A673 (cell line): ENCODE measurements at regions not wholly inside any gene's neighbourhood (a gene's known extent, or its start where the extent isn't known, plus 50 kb on each side); places are given as distances from the start of the nearest gene placed in this dataset.

Source experiments
- CTCF ChIP-seq: fragments of 300-800, 200-600 bp; sonication (generic); conservative IDR thresholded peaks from 2 replicates; pipeline ENCODE4 v1.5.1; 2017; ENCODE audit warnings: low read depth, mild to moderate bottlenecking, antibody characterized with exemption, low read length, moderate library complexity, mixed read lengths
- EZH2 ChIP-seq: fragments of 200-600 bp; sonication (generic); IDR thresholded peaks from 2 replicates; pipeline ENCODE4 v1.6.1; 2017; ENCODE audit warnings: borderline replicate concordance, low read depth, mild to moderate bottlenecking, mixed read lengths, antibody characterized with exemption, low read length; ENCODE audit not compliant: poor library complexity, severe bottlenecking

GRCh38 chr3:43876648-43877047, 185.9 kb downstream of the ABHD5 start:
- TF ChIP-seq CTCF (no peak), EZH2 (no peak)
